Urothelium cell line (cell line): ENCODE measurements at regions not wholly inside any gene's neighbourhood (a gene's known extent, or its start where the extent isn't known, plus 50 kb on each side); places are given as distances from the start of the nearest gene placed in this dataset.

Experiments used
- DNase-seq: peaks from one replicate; pipeline ENCODE4 v3.0.0; 2011; ENCODE audit warnings: low spot score, mixed read lengths
- FAIRE-seq: peaks from 2 replicates; lab custom pipeline; 2011; peaks lifted over from hg19 to GRCh38; lab: Jason Lieb, UNC

GRCh38 chr10:6305401-6306321, 102.9 kb downstream of the PFKFB3 start:
- no peak for FAIRE-seq

GRCh38 chr10:6306917-6307316, 104.2 kb downstream of the PFKFB3 start:
- DNase-seq, result no peak
- FAIRE-seq, result no peak

More at GRCh38 chr10:6305401-6306321, 102.9 kb downstream of the PFKFB3 start:
- DNase-seq, result no peak

GRCh38 chr10:6309816-6310215, 107.1 kb downstream of the PFKFB3 start:
- DNase-seq (no peak), FAIRE-seq (no peak)

GRCh38 chr10:6310977-6311376, 108.2 kb downstream of the PFKFB3 start:
- no peak for DNase-seq
- no peak for FAIRE-seq

- FAIRE-seq, result no peak
- no peak for DNase-seq
These were observed 109.1 kb downstream of the PFKFB3 start for GRCh38 chr10:6311700-6312330.

- DNase-seq (no peak), FAIRE-seq (no peak)
These were observed 109.9 kb downstream of the PFKFB3 start for GRCh38 chr10:6312636-6313035.

GRCh38 chr10:6313111-6313895, 110.6 kb downstream of the PFKFB3 start:
- no peak for DNase-seq
- FAIRE-seq, result no peak

GRCh38 chr10:6314620-6315205, 112.0 kb downstream of the PFKFB3 start:
- DNase-seq (no peak), FAIRE-seq (no peak)

GRCh38 chr10:6319119-6319518, 116.4 kb downstream of the PFKFB3 start:
- no peak for FAIRE-seq
- DNase-seq, result no peak

GRCh38 chr10:6320320-6321010, 117.7 kb downstream of the PFKFB3 start:
- DNase-seq (no peak), FAIRE-seq (no peak)

GRCh38 chr10:6321880-6322279, 119.1 kb downstream of the PFKFB3 start:
- no peak for FAIRE-seq
- no peak for DNase-seq

- FAIRE-seq, result no peak
- DNase-seq, result no peak
These were observed 120.1 kb downstream of the PFKFB3 start for GRCh38 chr10:6322805-6323204.

- DNase-seq (no peak), FAIRE-seq (no peak)
These were observed 125.4 kb downstream of the PFKFB3 start for GRCh38 chr10:6327961-6328698.

- no peak for DNase-seq
- FAIRE-seq, result no peak
These were observed 126.1 kb downstream of the PFKFB3 start for GRCh38 chr10:6328699-6329423.

GRCh38 chr10:6333086-6333485, 130.4 kb downstream of the PFKFB3 start:
- no peak for FAIRE-seq

GRCh38 chr10:6333973-6334372, 131.2 kb downstream of the PFKFB3 start:
- DNase-seq (no peak), FAIRE-seq (no peak)

More at GRCh38 chr10:6333086-6333485, 130.4 kb downstream of the PFKFB3 start:
- no peak for DNase-seq

GRCh38 chr10:6336016-6336415, 133.3 kb downstream of the PFKFB3 start:
- DNase-seq (no peak), FAIRE-seq (no peak)

GRCh38 chr10:6337382-6337781, 134.7 kb downstream of the PFKFB3 start:
- DNase-seq (no peak), FAIRE-seq (no peak)

GRCh38 chr10:6338361-6338760, 135.6 kb downstream of the PFKFB3 start:
- DNase-seq, result no peak
- FAIRE-seq, result no peak
